GM23338 (cell line): ENCODE measurements at regions not wholly inside any gene's neighbourhood (a gene's known extent, or its start where the extent isn't known, plus 50 kb on each side); places are given as distances from the start of the nearest gene placed in this dataset.

Experiments
- EZH2 ChIP-seq: fragments of 200-600 bp; sonication (generic); IDR thresholded peaks from one replicate; pipeline ENCODE4 v1.8.0; 2017; ENCODE audit warnings: antibody characterized with exemption, mild to moderate bottlenecking, low read depth; ENCODE audit not compliant: unreplicated experiment
- ZNF462 ChIP-seq: fragments of 250-450 bp; sonication (Bioruptor Pico); IDR thresholded peaks from 2 replicates; pipeline ENCODE4 v1.5.0; 2020; ENCODE audit warnings: mild to moderate bottlenecking, moderate library complexity

GRCh38 chr13:47413526-47413925, 516.7 kb upstream of the HTR2A start:
- TF ChIP-seq ZNF462 (CRISPR knock-in tag), result no peak
- no peak for TF ChIP-seq EZH2
